SH-SY5Y (cell line): ENCODE measurements at regions not wholly inside any gene's neighbourhood (a gene's known extent, or its start where the extent isn't known, plus 50 kb on each side); places are given as distances from the start of the nearest gene placed in this dataset.

Experiments used
- GATA2 ChIP-seq: IDR thresholded peaks from 2 replicates; pipeline ENCODE4 v1.6.1; 2011; ENCODE audit warnings: mild to moderate bottlenecking, low read depth, low read length
- GATA3 ChIP-seq: IDR thresholded peaks from 2 replicates; pipeline ENCODE4 v1.6.1; 2011; ENCODE audit warnings: low read depth, mild to moderate bottlenecking, low read length, moderate library complexity

GRCh38 chr15:89003865-89004725, 84.2 kb upstream of the ABHD2 start:
- TF ChIP-seq GATA3 = no peak
- no peak for TF ChIP-seq GATA2
